GM12891 (cell line): ENCODE measurements at regions not wholly inside any gene's neighbourhood (a gene's known extent, or its start where the extent isn't known, plus 50 kb on each side); places are given as distances from the start of the nearest gene placed in this dataset.
"Not testable (repeated sequence)": the region's sequence is repeated elsewhere in the genome, so short reads cannot be mapped to it uniquely, and the experiment has no call there.

Experiments
- DNase-seq: peaks from one replicate; pipeline ENCODE4 v3.0.0; 2011; ENCODE audit warnings: low spot score; ENCODE audit not compliant: insufficient read length
- FAIRE-seq: peaks from 2 replicates; lab custom pipeline; 2011; peaks lifted over from hg19 to GRCh38; lab: Jason Lieb, UNC
- PAX5 ChIP-seq: IDR thresholded peaks from 2 replicates; pipeline ENCODE4 v1.6.1; 2011; ENCODE audit warnings: low read length, moderate library complexity, mild to moderate bottlenecking; ENCODE audit not compliant: insufficient read depth, severe bottlenecking
- POLR2A ChIP-seq: IDR thresholded peaks from 2 replicates; pipeline ENCODE4 v1.6.1; 2011; ENCODE audit warnings: low read depth, low read length, control low read depth
- POLR2AphosphoS5 ChIP-seq: IDR thresholded peaks from 2 replicates; pipeline ENCODE4 v1.6.1; 2011; ENCODE audit warnings: low read depth, low read length, control low read depth
- POU2F2 ChIP-seq: IDR thresholded peaks from 2 replicates; pipeline ENCODE4 v1.6.1; 2011; ENCODE audit warnings: low read depth, mild to moderate bottlenecking, control low read depth, low read length, moderate library complexity
- SPI1 ChIP-seq: IDR thresholded peaks from 2 replicates; pipeline ENCODE4 v1.6.1; 2011; ENCODE audit warnings: low read depth, low read length, control low read depth
- TAF1 ChIP-seq: IDR thresholded peaks from 2 replicates; pipeline ENCODE4 v1.6.1; 2011; ENCODE audit warnings: low read depth, low read length, control low read depth

DNA sequence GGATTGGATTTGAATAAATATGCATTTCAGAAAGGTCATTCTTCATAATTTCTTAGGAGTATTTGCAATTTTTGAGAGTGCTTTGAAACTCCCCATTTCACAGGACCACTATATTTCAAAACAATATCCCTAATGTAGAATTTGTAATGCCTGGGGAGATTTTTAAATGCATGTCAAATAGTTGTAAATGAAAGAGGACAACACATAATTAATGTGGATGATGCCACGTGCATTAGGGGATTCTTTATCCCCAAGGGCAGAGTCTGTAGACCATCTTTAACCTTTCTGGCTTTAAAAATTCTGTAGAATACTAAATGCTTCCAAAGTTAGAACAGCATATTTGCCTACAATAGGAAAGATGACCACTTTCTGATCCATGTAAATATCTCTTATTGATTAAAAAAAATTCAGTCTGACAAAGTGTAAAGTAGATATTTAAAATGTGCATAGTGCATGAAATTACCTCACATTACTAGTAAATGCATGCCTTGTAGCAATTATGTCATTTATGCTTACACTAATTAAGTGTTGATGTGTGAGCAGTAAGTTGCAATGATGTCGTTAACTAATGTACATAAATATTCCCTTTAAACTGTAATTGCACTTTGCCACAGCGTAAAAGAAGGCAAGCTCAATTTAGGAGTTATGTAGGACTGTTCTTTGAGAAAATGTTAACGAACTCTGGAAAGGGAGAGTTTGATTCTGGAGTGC lies 416.1 kb downstream of the PSAT1 start:
- DNase-seq: no peak
- no peak for FAIRE-seq
- TF ChIP-seq POLR2AphosphoS5 (no peak), TAF1 (no peak), PAX5 (no peak), POU2F2 (no peak), POLR2A (no peak), SPI1 (no peak)

- DNase-seq: no peak
- FAIRE-seq: no peak
- no peak for TF ChIP-seq TAF1
These were observed 416.9 kb downstream of the PSAT1 start for GRCh38 chr9:78713614-78714405.

DNA sequence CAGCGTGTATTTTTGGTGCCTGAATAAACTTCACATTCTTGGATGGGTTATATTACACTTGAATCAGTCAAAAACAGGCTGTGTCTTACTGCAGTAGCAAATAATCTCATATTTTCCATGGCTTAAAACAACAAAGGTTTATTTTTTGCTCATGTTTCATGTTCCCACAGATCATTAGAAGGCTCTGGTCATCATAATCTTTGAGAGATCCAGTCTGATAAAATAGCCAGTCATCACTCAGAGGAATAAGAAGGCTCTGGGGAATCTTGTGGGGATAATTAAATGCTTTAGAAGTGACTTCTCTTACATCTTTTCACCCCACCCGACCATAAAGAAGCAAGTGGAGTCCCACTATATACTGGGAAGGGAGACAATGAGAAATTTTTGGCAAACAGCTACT lies 417.7 kb downstream of the PSAT1 start:
- no peak for TF ChIP-seq POU2F2
- no peak for TF ChIP-seq POLR2AphosphoS5
- no peak for TF ChIP-seq SPI1
- TF ChIP-seq TAF1: no peak
- TF ChIP-seq POLR2A: no peak
- DNase-seq (no peak), FAIRE-seq (no peak)

GRCh38 chr9:78719029-78719428 lies 422.1 kb downstream of the PSAT1 start:
- not testable (repeated sequence) for DNase-seq, FAIRE-seq

DNA sequence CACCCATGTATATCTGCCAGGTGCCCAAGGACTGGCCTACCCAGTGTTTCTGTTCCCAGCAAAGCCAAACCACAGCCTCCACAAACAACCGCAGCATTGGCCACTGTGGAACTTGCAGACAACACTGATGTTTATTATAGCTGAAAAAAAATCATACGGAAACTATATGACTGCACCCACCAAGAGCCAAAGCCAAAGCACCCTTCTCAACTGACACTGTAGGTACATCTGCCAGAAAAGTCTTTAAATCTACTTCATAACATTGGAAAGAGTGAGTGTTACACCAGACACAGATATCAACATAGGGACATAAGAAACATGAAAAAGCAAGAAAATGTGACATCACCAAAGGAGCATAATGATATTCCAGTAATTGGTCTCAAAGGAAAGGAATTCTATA lies 428.0 kb downstream of the PSAT1 start:
- TF ChIP-seq POLR2AphosphoS5 (no peak), SPI1 (no peak), POU2F2 (no peak), PAX5 (no peak), POLR2A (no peak), TAF1 (no peak)
- no peak for DNase-seq
- FAIRE-seq: no peak

DNA sequence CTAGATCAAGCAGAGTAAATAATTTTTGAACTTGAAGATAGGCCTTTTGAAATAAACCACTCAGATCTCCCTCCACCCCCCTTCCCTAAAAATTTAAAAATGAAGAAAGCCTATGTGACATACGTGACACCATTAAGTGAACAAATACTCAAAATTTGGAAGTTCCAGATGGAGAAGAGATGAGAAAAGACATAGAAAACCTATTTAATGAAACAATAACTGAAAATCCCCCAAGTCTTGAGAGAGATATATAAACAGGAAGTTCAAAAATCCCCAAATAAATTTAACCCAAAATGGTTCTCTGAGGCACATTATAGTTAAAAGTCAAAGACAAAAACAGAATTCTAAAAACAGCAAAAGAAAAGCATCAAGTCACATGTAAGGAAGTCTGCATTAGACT lies 428.6 kb downstream of the PSAT1 start:
- FAIRE-seq: no peak
- DNase-seq: no peak
- TF ChIP-seq PAX5 (no peak), POLR2AphosphoS5 (no peak), POU2F2 (no peak), POLR2A (no peak), TAF1 (no peak)

DNA sequence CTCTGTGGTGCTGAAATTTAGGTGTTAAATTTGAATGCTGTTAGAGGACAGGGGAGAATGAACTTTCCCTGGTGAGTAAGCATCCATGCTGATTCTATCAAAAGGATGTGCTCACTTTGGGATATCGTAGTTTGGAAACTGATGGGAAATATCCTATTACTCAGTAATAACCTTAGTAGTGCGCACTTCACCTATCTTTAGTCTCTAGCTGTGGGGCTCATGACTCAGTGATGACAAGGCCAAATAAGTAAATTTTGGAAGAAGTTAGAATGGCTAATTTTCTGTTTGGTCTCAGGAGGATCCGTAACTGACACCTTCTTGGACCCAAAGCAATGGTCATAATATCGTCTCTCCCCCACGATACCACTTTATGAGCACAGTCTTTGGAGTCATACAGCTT lies 448.4 kb downstream of the PSAT1 start:
- DNase-seq (no peak), FAIRE-seq (no peak)
- no peak for TF ChIP-seq PAX5
- no peak for TF ChIP-seq POU2F2
- TF ChIP-seq TAF1: no peak

DNA sequence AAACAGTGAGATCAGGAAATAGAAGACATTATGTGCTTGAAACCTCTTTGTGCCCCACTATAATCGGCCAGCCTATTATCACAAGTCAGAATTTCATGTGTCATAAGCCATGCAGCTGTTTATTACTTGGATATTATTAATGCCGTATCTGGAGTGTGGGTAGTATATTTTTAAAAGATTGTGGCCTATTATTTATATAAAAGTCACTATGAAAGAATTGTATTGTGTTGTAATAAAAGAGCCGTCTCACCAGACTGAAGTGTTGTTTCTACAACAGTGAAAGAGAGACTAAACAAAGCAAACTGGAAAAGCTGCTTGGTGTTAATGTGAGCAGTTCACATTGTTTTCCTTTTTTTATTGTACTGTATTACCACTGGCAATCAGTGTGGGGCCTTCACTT lies 449.1 kb downstream of the PSAT1 start:
- DNase-seq (no peak), FAIRE-seq (no peak)
- TF ChIP-seq PAX5 (no peak), TAF1 (no peak), POLR2A (no peak), POU2F2 (no peak), POLR2AphosphoS5 (no peak), SPI1 (no peak)

- TF ChIP-seq TAF1 (no peak), POLR2AphosphoS5 (no peak), SPI1 (no peak), POLR2A (no peak), POU2F2 (no peak), PAX5 (no peak)
- FAIRE-seq (no peak), DNase-seq (no peak)
These were observed 456.1 kb downstream of the PSAT1 start for GRCh38 chr9:78753039-78753438.

GRCh38 chr9:78756813-78757510 lies 460.0 kb downstream of the PSAT1 start:
- FAIRE-seq: no peak
- TF ChIP-seq POLR2A: no peak
- TF ChIP-seq TAF1: no peak
- peak; percentile 37 for TF ChIP-seq SPI1
- no peak for TF ChIP-seq POLR2AphosphoS5
- no peak for DNase-seq
